ENCODE measurements at regions not wholly inside any gene's neighbourhood (a gene's known extent, or its start where the extent isn't known, plus 50 kb on each side); places are given as distances from the start of the nearest gene placed in this dataset.
A peak's percentile ranks its signal among the peaks of the same experiment; 100 is the strongest.
"Not testable (repeated sequence)": the region's sequence is repeated elsewhere in the genome, so short reads cannot be mapped to it uniquely, and the experiment has no call there.

GRCh38 chr5:18489703-18490102, 855.4 kb downstream of the TAF11L14 start:
- DNase-seq, result no peak

GRCh38 chr5:18491349-18491748, 857.1 kb downstream of the TAF11L14 start:
- no peak for DNase-seq

GRCh38 chr5:18495157-18495556, 860.9 kb downstream of the TAF11L14 start:
- peak; percentile 1 for DNase-seq

GRCh38 chr5:18496041-18496440, 861.8 kb downstream of the TAF11L14 start:
- no peak for DNase-seq

- DNase-seq, result no peak
These were observed 862.8 kb downstream of the TAF11L14 start for GRCh38 chr5:18497089-18497488.

- no peak for DNase-seq
These were observed 869.6 kb downstream of the TAF11L14 start for GRCh38 chr5:18503797-18504328.

GRCh38 chr5:18507114-18507513, 872.9 kb downstream of the TAF11L14 start:
- no peak for DNase-seq

GRCh38 chr5:18517641-18518380, 883.6 kb downstream of the TAF11L14 start:
- DNase-seq, result no peak

- no peak for DNase-seq
These were observed 889.1 kb downstream of the TAF11L14 start for GRCh38 chr5:18523380-18523779.

GRCh38 chr5:18526792-18527405, 892.6 kb downstream of the TAF11L14 start:
- no peak for DNase-seq

- no peak for DNase-seq
These were observed 898.9 kb downstream of the TAF11L14 start for GRCh38 chr5:18533137-18533536.

- DNase-seq, result no peak
These were observed 899.9 kb downstream of the TAF11L14 start for GRCh38 chr5:18534119-18534518.

GRCh38 chr5:18535753-18536152, 901.5 kb downstream of the TAF11L14 start:
- DNase-seq, result not testable (repeated sequence)

GRCh38 chr5:18544421-18544820, 910.2 kb downstream of the TAF11L14 start:
- DNase-seq, result no peak

- DNase-seq, result no peak
These were observed 912.3 kb downstream of the TAF11L14 start for GRCh38 chr5:18546591-18546990.

- DNase-seq, result no peak
These were observed 917.5 kb downstream of the TAF11L14 start for GRCh38 chr5:18551716-18552115.

- peak; percentile 40 for DNase-seq
These were observed 919.0 kb downstream of the TAF11L14 start for GRCh38 chr5:18553269-18553668.

- no peak for DNase-seq
These were observed 926.3 kb downstream of the TAF11L14 start for GRCh38 chr5:18560602-18561001.

GRCh38 chr5:18563853-18564252, 929.6 kb downstream of the TAF11L14 start:
- no peak for DNase-seq

GRCh38 chr5:18566671-18567070, 932.4 kb downstream of the TAF11L14 start:
- no peak for DNase-seq

- no peak for DNase-seq
These were observed 942.3 kb downstream of the TAF11L14 start for GRCh38 chr5:18576586-18576985.

GRCh38 chr5:18601185-18601584, 966.9 kb downstream of the TAF11L14 start:
- DNase-seq, result no peak

- no peak for DNase-seq
These were observed 968.1 kb downstream of the TAF11L14 start for GRCh38 chr5:18602402-18602801.

GRCh38 chr5:18605186-18605585, 970.9 kb downstream of the TAF11L14 start:
- no peak for DNase-seq
